ENCODE measurements at regions not wholly inside any gene's neighbourhood (a gene's known extent, or its start where the extent isn't known, plus 50 kb on each side); places are given as distances from the start of the nearest gene placed in this dataset.

- H2BK20ac ChIP-seq (ENCODE audit: low read depth, low read length, poor library complexity, severe bottlenecking), result no peak overlapping the region
- H3K23ac ChIP-seq (ENCODE audit: insufficient read length, low read depth, low read length), result no peak overlapping the region
- Mint-ChIP-seq H3K36me3 (ENCODE audit: insufficient read depth in 1 of 3, low read depth in 3 of 3) (no peaks in the 10 kb centered on the region), H3K27ac (no peak overlapping the region), H3K4me1 (no peaks in the 10 kb centered on the region), H3K27me3 (ENCODE audit: low read depth) (no peaks in the 10 kb centered on the region), H3K9me3 (peaks cover 0 to 3% of the 10 kb centered on the region in 2 experiments; a peak in 2 of 5 replicates), H3K4me3 (no peak overlapping the region)
- no peak overlapping the region for H3K14ac ChIP-seq (ENCODE audit: insufficient read depth, low read length)
- no peak overlapping the region for H3K27ac ChIP-seq (ENCODE audit: insufficient read length, low read depth, low read length)
- no peak overlapping the region for H3K18ac ChIP-seq (ENCODE audit: insufficient read length, low read depth, low read length)
- no peak overlapping the region for H3K56ac ChIP-seq (ENCODE audit: insufficient read length, low read depth, low read length)
- no peak overlapping the region for H3K9ac ChIP-seq (ENCODE audit: extremely low read depth, insufficient read length, low read length)
- H4K8ac ChIP-seq (replicated peaks; ENCODE audit: insufficient read length, low read depth, low read length), result no peak overlapping the region
- H3K9me3 ChIP-seq (ENCODE audit: control insufficient read depth, low read depth, low read length), result no peaks in the 10 kb centered on the region
- no peaks in the 10 kb centered on the region for H3K79me1 ChIP-seq (ENCODE audit: insufficient read depth, low read depth, low read length, poor library complexity, severe bottlenecking)
- H3K4me1 ChIP-seq (ENCODE audit: insufficient read depth, low read length), result no peaks in the 10 kb centered on the region
- H3T11ph ChIP-seq (ENCODE audit: low read length), result no peak overlapping the region
- no peak overlapping the region for H2AK5ac ChIP-seq (ENCODE audit: insufficient read length, low read length)
- H3K4me2 ChIP-seq (ENCODE audit: insufficient read depth, insufficient read length, low read length), result no peak overlapping the region
- no CpG with 5 or more reads among the region's 2 CpGs for WGBS (ENCODE audit: extremely low coverage, insufficient read length, low lambda C conversion rate)
- H3K79me2 ChIP-seq (ENCODE audit: insufficient read depth, low read length), result no peaks in the 10 kb centered on the region
- TF ChIP-seq CTCF (conservative IDR thresholded peaks at IDR 0.05), result no peak
- H2BK15ac ChIP-seq (ENCODE audit: low read depth, low read length), result no peak overlapping the region
- H2BK120ac ChIP-seq (ENCODE audit: low read depth, low read length, poor library complexity, severe bottlenecking), result no peak overlapping the region
- H4K91ac ChIP-seq (ENCODE audit: insufficient read length, low read depth, low read length), result no peak overlapping the region
- no peak overlapping the region for H2BK12ac ChIP-seq (ENCODE audit: insufficient read length, low read depth, low read length)
- no peaks in the 10 kb centered on the region for H3K27me3 ChIP-seq (ENCODE audit: insufficient read depth, low read length)
- no peak overlapping the region for H4K5ac ChIP-seq (ENCODE audit: insufficient read length, low read depth, low read length)
- H3K23me2 ChIP-seq (ENCODE audit: insufficient read length, low read depth, low read length, poor library complexity, severe bottlenecking), result no peaks in the 10 kb centered on the region
- no peaks in the 10 kb centered on the region for H4K20me1 ChIP-seq (ENCODE audit: control insufficient read depth, insufficient read depth, insufficient read length)
- H3K4ac ChIP-seq (ENCODE audit: low read depth, low read length), result no peak overlapping the region
- H2AFZ ChIP-seq (ENCODE audit: low read length), result no peak overlapping the region
- H2BK5ac ChIP-seq (ENCODE audit: insufficient read length, low read length), result no peak overlapping the region
- no peak for DNase-seq
Observed at GRCh38 chr7:8991159-8991558, 557.8 kb downstream of the NXPH1 start.

All from H9 (cell line).